Fibroblast of the aortic adventitia (primary cell): ENCODE measurements at regions not wholly inside any gene's neighbourhood (a gene's known extent, or its start where the extent isn't known, plus 50 kb on each side); places are given as distances from the start of the nearest gene placed in this dataset.

Source experiments
- DNase-seq: peaks from one replicate; pipeline ENCODE4 v3.0.0-alpha.2; 2010; ENCODE audit warnings: low read depth
- H3K4me3 ChIP-seq: 2 replicates; pipeline ENCODE4 v1.5.1; 2011; ENCODE audit warnings: low read depth, mild to moderate bottlenecking, control low read depth, low read length, moderate library complexity
- CTCF ChIP-seq: IDR thresholded peaks from 2 replicates; pipeline ENCODE4 v1.5.1; 2011; ENCODE audit warnings: mild to moderate bottlenecking, low read length, control low read depth, inconsistent platforms; ENCODE audit not compliant: insufficient read depth

GRCh38 chr14:65258391-65258790, 154.1 kb upstream of the FUT8 start:
- no peak for TF ChIP-seq CTCF
- peak; percentile 97 for DNase-seq
- no peak overlapping the region for H3K4me3 ChIP-seq

- DNase-seq, result peak; percentile 29
- no peak overlapping the region for H3K4me3 ChIP-seq
- no peak for TF ChIP-seq CTCF
Observed at GRCh38 chr14:65259000-65259399, 153.5 kb upstream of the FUT8 start.

- H3K4me3 ChIP-seq, result no peak overlapping the region
- DNase-seq, result peak; percentile 91
- no peak for TF ChIP-seq CTCF
Observed at GRCh38 chr14:65260786-65261185, 151.7 kb upstream of the FUT8 start.

GRCh38 chr14:65261425-65261920, 151.1 kb upstream of the FUT8 start:
- no peak overlapping the region for H3K4me3 ChIP-seq
- TF ChIP-seq CTCF, result no peak
- peak; percentile 36 for DNase-seq

GRCh38 chr14:65261946-65262345, 150.6 kb upstream of the FUT8 start:
- TF ChIP-seq CTCF, result no peak
- H3K4me3 ChIP-seq, result no peak overlapping the region
- no peak for DNase-seq

GRCh38 chr14:65263177-65263788, 149.2 kb upstream of the FUT8 start:
- no peak for TF ChIP-seq CTCF
- no peak overlapping the region for H3K4me3 ChIP-seq
- DNase-seq, result peak; percentile 50

GRCh38 chr14:65267856-65268255, 144.7 kb upstream of the FUT8 start:
- peak; percentile 43 for DNase-seq

More at GRCh38 chr14:65267856-65268255, 144.7 kb upstream of the FUT8 start:
- no peak overlapping the region for H3K4me3 ChIP-seq
- TF ChIP-seq CTCF, result no peak
